ENCODE measurements at regions not wholly inside any gene's neighbourhood (a gene's known extent, or its start where the extent isn't known, plus 50 kb on each side); places are given as distances from the start of the nearest gene placed in this dataset.

DNA sequence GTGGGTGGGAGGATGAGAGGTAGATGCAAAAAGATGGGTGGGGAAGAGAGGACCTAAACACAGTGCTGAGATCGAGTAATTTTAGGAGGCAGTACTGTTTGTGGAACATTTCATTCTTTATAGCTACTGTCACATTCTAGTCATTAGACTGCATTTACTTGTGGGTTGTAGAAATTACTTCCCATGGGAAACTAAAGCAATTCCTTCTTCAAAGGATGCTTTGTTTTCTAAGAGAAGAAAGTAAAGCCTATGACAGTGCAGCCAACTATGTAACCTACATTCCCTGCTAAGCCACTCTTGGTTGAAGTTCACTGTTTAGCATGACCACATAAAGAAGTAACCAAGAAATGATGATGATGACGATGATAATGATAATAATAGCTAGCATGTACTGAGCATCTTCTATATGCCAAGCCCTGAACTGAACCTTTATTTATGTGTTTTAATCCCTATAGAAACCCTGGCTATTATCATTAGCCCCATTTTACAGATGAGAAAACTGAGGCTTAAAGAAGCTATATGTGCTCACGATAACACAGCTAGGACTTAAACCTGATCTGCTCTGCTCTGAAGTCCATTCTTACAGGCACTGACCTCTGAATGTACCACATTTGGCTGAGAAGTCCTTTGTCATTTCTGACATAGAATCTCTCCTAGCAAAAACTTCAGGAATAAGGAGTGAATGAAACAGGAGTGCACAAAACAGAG lies 114.5 kb upstream of the KIT start:
- intact Hi-C loops (cut with micrococcal nuclease) = no loop called here

DNA sequence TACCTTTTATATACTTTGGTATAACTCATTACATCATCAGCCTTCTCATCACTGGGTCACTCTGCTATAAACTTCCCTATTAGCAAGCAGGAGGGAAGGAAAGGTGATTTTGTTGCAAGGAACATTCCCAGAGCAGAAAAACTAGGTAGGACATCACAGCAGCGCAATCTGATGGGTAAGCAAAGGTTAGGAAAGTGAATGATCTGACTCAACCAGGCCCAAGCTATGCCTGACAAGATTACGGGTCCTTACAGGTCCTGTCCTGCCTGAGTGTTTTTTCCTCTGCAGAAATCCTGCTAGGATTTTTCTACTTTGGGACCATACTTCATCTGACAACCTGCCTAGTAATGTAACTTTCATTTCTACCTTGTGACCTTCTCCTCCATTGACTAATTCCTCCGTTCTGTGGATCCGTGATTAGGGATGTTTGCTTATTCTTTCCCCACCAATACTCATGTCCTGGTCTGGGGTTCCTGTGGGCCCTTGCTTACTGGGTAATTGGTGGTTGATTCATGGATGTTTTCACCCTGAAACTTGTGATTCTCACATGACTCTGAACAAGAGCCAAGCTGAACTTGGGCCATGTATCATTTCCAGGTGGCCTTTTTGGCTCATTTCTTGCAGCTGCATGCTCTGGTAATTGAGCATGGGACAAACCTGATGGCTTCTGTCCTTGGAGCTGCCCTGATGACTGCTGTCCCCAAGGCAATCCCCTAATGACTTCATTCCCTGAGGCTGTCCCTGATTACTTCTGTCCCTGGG lies 111.9 kb upstream of the KIT start:
- intact Hi-C loops (cut with micrococcal nuclease) = no loop called here

DNA sequence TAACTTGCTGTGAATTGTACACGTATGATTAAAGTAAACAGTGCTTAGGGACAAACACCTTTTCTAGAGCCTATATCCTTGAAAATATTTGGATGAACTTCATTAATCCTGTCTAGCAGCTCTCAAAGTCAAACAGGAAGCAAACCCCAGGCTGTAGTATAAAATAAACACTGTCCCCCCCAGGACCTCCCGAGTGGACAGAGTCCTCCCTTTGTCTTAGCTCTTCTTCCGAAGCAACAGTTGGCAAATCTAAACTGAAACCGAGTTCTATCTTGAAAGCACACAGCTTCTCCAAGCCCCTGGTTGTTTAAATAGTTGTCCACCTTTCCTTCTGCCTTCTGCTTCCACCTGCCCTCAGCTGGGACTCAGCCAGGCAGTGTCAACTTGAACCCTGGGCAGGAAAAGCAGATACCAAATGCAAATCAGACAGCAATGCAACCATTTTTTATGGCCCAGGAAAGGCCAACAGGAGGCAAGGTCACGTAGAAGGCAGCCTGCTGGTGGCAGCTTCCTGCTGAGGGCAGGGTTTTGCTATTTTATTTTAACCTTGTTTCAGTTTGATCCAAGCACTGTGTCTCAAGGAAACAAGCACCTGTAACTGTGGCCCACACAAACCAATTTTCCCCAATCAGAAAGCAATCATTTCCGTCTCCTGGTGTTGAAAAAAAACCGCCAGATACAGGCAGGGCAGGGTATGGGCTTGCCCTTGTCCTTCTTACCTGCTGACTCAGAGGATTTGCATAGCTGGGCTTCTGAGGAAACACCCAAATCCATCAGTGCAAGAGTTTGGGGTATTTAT lies 110.3 kb upstream of the KIT start:
- intact Hi-C loops (cut with micrococcal nuclease) = no loop called here

DNA sequence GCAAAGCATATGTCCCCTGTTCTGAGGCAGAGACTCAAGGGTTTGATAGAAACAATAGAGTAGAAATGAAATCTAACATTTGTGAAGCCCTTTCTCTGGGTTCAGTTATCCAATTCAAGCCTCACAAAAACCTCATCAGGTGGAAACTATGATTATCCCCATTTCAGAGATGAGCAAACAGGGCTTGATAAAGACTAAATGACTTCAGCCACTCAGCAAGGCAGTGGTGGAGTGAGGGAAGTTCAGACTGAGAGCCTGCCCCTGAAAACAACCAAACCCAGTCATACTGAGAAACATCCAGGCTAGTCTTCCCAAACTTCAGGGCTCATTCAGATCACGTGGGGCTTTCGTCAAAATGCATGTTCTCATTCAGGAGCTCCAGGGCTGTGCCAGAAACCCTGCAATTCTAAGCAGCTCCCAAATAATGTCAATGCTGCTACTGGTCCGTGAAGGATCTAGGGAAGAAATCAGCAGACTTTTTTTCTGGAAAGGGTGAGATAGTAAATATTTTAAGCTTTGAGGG lies 109.6 kb upstream of the KIT start:
- intact Hi-C loops (cut with micrococcal nuclease) = no loop called here

DNA sequence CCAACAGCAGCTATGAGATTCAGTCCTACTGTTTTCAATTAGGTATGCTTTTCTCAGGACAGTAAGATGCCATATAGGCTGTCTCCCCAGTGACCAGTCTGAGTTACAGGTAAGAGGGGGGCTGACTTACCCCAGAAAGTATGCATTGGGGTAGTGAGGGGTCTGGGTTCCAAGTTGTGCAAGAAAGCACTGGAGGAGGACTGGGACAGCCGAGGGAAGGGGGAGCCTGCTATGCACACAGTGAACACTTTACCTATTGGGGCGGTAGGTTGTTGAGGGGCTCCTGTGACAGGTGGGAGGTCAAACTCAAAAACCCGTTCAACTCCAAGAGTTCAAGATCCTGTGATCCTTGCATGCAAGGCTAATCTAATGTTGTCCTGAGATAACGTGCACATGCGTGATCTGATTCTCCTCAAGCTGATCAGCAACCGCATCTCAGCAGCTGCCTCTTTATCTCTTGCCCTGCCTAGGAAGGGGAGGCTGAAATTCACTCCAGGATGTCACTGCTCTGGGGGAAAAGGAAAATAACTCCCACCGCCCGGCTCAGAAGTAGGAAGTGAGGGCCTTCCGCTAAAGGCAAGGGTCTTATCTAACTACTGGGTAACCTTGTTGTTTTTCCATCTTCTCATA lies 108.8 kb upstream of the KIT start:
- intact Hi-C loops (cut with micrococcal nuclease) = no loop called here

DNA sequence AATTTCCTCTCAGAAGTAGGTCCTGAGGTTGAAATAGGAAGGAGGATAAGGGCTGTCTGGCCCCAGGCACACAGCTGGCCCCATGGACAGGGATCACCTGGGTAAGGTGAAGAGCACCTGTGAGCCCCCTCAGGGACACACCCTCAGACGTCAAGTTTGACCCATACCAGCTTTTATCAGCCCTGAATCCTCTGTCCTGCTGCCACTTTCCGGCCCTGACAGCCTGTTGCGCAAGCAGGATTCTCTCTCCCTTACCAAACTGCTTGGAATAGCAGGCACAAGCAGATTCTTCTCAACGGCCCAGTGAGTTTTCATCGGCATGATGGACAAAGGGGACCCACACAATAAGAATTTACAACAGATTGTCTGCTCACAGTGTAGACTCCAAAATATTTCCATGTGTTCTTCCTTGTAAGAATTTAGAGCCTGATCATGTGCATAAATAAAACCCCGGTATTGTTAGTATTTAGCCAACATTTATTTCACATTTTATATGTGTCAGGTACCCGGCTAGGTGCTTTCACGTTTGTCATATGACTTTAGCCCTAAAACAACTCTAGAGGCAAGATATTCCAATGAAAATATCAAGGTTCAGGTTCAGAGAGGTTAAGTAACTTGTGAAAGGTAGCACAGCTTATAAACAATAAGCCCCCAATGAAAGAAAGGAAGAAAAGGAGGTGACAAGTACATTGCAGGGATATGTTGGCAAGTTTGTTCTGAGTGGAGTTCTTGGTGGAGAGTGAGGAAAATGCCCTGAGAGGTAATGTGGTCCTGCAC lies 107.2 kb upstream of the KIT start:
- intact Hi-C loops (cut with micrococcal nuclease) = no loop called here

DNA sequence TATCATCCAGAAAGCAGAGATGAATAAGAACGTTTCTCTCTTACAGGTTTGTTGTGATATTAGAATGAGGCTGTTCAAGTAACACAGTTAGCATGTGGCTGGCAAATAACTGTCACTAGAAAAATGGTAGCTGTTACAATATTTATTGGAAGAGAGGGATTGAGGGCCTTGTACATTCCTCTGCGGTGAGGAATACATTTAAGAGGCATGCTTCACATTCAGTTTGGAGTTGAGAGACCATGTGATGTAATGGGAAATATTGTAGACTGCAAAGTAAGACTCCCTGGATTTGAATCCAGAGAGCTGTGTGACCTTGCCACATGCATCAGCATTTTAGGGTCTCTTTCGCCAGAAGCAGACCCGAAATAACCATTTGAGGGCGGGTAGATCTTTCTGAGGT lies 104.8 kb upstream of the KIT start:
- intact Hi-C loops (cut with micrococcal nuclease) = no loop called here

DNA sequence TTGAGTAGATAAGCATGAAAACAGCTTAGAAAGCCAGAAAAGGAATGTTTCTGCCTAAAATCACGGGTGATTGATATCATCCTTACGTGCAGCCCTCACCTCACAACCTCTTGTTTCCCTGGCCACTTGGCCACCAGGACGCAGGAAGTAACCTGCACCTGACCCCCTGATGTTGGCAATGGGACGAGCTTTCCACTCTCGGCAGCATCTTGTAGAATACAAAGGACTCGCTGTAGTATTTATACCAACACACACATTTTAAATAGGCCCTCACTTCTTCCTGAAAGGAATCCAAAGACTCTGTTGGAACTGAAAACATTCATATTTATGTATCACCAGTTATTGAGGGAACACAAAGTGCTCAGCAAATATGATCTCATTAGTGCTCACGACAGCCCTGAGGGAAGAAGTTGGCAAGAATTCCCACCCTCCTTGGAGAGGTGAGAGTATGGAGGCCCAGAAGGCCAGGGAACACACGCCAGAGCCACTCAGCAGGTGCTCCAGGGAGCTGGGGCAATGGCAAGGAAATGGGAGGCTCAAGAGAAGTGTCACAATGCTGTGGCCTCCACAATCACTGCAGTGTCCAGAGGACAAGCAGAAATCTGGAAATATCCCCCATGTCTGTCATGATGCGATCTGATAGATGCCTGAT lies 103.3 kb upstream of the KIT start:
- intact Hi-C loops (cut with micrococcal nuclease) = no loop called here

DNA sequence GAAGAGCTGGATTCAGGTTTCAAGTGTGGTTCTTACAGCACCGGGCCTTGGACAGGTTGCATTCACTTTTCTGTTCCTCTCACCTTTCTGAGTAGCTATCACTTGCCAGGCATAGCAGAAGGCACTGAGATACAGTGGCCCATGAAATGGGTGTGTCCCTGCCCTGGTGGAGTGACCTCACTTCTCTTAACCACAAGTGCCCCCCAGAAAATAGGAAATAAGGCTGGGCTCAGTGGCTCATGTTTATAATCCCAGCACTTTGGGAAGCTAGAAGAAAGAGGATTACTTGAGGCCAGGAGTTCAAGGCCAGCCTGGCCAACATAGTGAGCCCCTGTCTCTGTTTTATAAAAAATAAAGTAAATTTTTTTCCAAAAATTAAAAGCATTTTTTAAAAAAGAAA lies 101.7 kb upstream of the KIT start:
- intact Hi-C loops (cut with micrococcal nuclease) = no loop called here

DNA sequence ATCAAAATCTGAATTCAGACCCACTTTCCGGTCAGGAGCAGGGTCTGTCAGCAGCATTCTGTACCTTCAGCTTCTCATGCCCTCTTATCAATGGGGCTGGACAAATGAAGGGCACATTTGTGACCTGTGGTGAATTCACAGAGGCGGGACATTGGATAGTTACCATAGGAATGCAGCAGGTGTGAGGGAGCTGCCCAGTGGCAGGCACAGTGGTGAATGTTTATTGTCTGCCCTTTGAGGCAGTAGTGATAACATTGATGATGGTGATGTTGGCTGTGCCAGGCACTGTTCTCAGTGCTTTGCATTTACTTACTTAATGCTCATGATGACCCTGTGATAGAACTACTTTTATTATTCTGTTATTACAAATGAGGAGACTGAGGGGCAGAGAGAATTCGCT lies 101.2 kb upstream of the KIT start:
- intact Hi-C loops (cut with micrococcal nuclease) = no loop called here

DNA sequence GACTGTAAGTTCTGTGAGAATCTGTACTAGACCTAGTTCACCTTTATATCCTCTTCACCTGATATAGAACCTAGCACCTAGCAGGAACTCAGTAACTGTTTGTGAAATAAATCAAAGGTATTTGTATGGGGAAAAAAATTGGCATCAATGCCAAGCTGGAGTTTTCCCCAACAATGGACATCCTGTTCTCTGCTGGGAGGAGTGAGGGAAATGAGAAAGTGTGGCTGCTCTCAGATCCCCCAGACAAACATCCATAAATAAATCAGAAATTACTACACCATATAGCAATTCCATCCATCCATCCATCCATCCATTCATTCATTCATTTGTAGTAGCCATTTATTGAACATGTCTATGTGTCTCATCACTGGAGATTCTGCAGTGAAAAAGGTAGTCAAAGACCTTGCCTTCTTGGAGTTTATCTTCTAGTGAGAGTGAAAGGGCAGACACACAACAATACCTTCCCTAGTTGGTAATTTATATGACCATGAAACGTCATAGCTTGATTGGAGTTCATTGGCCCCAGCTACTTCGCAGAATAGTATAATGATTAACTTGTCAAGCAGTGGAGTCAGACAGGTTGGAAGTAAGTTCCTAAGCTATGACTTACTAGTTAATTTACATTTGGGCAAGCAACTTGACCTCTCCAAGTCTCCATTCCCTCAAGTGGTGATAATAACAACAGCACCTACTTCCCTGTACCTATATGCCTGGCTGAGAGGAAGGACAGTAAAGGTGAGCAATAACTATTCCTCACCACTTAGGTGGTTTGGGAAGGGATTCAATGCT lies 98.7 kb upstream of the KIT start:
- intact Hi-C loops (cut with micrococcal nuclease) = no loop called here

DNA sequence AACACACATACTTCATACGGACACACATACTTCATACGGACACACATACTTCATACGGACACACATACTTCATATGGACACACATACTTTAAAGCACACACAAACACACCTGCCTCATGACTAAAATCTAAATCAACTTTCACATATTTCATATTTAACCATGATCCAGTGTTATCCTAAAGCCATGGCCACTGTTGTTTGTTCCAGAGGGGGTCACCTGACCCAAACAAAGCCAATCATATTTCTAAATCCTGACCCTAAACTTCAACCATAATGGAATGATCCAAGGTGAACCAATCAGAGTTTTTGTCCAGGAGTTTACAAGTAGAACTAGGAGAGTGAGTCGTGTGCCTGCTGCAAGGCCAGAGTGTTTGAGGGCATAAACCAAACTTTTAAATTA lies 97.2 kb upstream of the KIT start:
- intact Hi-C loops (cut with micrococcal nuclease) = no loop called here

DNA sequence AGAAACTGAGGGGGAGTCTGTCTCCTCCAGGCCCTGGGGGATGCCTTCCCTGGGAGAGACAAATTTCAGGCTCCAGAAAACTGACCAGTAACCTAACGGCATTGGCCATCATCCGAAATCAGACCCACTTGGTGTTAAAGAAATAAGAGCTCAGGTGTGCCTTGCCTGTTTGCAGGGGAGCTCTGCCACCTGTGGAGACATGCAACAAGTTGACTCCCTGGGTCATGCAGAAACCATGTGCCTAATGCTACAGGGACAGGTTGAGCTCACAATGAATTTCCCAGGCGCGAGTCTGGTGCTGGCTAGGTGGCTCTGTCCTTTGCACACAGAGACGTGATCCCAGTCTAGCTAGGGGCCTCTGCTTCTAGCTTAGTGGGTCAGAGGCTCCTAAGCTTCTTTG lies 95.8 kb upstream of the KIT start:
- intact Hi-C loops (cut with micrococcal nuclease) = no loop called here

DNA sequence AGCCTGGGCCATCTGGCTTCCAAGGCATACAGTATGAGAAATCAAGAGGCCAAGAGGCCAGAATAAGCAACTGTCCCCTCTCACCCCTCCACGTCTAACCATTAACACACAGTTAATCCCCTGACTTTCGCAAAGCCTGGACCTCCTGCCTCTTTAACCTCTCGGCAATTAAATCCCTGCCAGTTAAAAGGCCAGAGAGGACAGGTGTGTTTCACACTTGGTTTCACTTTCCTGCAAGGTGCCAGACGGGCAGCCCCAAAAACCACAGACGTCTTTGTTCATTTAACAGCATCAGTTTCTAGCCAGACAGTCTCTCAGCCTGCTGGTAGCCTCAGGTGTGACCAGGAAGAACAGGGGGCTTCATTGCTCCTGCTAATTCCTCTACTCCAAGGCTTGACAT lies 91.1 kb upstream of the KIT start:
- intact Hi-C loops (cut with micrococcal nuclease) = no loop called here

DNA sequence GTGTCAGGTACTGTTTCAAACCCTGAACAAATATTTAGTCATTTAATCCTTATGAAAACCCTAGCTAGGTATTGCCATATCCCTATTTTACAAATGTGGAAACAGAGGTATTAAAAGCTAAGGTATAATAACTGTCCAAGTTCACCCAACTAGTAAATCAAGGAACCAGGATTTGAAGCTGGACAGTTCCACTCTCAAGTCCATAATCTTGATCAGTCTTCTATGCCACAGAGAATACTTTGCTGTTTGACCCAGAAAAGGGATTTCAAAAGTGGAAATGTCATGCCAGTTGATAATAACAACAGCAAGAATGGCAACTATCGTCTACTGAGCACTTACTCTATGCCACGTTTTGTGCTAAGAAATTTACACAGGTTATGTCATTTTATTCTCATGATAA lies 90.4 kb upstream of the KIT start:
- intact Hi-C loops (cut with micrococcal nuclease) = no loop called here

DNA sequence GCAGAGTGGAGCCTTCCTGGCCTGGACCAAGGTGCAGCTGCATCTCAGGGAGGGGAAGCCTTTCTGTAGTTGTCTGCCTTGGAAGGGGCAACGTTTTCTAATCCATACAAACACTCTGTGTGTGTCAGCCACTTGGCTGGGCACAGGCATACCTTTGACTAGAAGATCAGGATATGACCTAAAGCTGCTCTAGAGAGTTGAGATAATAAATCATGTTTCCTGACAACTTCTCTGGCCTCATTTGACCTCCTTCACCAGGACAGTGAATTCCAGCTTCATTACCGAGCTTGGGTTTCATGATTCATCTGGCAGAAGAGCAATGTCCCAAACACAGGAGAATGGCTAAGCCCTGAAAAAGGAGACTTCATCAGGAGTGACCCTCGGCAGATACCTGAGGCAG lies 89.6 kb upstream of the KIT start:
- intact Hi-C loops (cut with micrococcal nuclease) = no loop called here

DNA sequence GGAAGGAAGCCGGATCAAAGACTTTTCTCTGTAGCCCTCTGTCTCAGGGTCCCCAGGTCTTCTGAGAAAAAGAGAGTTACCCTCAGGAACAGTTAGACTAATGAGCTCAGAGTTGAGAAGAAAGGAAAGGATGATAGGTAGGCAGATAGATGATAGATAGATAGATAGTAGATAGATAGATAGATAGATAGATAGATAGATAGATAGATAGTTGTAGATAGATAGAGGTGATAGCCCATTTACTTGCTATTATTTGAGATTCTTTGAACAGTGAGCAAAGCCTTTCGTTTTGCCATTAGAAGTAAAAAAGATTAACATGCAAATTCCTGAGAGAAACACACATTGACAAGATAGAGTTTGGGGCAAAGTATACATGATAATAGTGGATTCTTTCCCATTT lies 86.9 kb upstream of the KIT start:
- intact Hi-C loops (cut with micrococcal nuclease) = no loop called here

DNA sequence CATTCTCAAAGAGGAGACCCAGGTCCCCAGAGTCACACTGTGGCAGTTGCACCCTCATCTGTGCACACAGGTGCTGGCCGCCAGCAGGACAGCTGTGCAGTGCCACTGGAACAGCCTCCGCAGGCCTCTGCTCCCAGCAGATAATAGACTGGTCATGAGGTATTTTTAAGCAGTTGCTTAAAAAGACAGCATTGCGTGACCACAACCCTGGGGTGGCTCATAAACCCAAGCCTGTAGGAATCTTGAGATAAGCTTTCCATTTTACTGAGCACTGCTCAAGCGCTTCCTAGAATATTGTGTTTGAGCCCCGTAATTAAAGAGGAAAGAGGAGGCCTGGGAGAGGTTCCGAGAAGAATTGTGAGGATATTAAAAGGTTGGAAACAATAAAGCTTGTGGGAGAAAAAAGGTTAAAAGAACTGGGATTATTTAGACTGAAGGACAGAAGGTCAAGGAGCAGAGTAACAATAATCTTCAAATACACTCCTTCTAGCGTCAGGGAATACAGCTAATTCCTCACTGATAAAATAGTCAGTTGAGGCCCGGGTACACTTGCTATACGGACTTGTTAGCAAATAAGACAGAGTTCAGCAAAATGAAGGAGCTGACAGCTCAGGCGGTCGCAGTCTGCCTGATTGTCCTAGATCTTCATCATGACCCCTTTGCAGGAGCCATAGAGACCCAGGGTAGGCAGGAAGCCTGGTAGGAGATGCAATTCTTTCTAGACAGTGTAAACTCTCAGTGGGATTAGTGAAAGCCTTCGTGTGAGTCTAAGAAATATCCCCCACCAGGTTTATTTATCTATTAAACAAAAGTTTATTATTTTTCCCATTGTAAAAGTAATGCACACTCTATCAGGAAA lies 86.2 kb upstream of the KIT start:
- intact Hi-C loops (cut with micrococcal nuclease) = no loop called here

DNA sequence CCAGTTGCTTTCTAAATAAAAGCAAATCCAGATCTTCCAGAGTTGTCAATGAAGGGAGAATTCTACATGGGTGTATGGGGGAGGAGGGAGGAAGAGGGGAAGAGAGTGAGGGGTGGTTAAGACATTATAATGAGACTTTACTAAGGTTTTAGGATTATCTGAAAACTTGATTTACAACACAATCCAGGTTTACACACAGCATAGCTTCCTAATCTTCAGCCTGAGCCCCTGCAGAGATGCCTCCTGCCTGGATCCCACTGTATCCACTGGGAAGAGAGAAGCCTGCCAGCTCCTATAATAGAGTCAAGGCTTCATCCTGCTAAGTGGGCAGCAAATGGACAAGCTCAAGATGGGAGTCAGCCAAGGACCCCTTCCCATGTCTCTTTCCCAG lies 85.6 kb upstream of the KIT start:
- intact Hi-C loops (cut with micrococcal nuclease) = no loop called here
